ENCODE measurements at regions not wholly inside any gene's neighbourhood (a gene's known extent, or its start where the extent isn't known, plus 50 kb on each side); places are given as distances from the start of the nearest gene placed in this dataset.

- DNase-seq: no peak
Measured at GRCh38 chr2:102078773-102079172, 63.8 kb upstream of the IL1R1 start.

GRCh38 chr2:102080451-102081242 is 61.9 kb upstream of the IL1R1 start:
- no peak for DNase-seq

- DNase-seq: no peak
Measured at GRCh38 chr2:102081243-102081522, 61.4 kb upstream of the IL1R1 start.

GRCh38 chr2:102081606-102082005 is 60.9 kb upstream of the IL1R1 start:
- DNase-seq: no peak

GRCh38 chr2:102082571-102083392 is 59.8 kb upstream of the IL1R1 start:
- DNase-seq: peak; percentile 52 to 70

GRCh38 chr2:102083393-102083703 is 59.2 kb upstream of the IL1R1 start:
- DNase-seq: peak in 1 of 2 experiments; percentile 49

- DNase-seq: no peak
Measured at GRCh38 chr2:102084651-102085050, 57.9 kb upstream of the IL1R1 start.

- DNase-seq: no peak
Measured at GRCh38 chr2:102085238-102085637, 57.3 kb upstream of the IL1R1 start.

- no peak for DNase-seq
Measured at GRCh38 chr2:102086150-102086872, 56.2 kb upstream of the IL1R1 start.

GRCh38 chr2:102091121-102091520 is 51.4 kb upstream of the IL1R1 start:
- no peak for DNase-seq

GRCh38 chr2:102091908-102092307 is 50.6 kb upstream of the IL1R1 start:
- DNase-seq: no peak

- no peak for DNase-seq
Measured at GRCh38 chr2:102092535-102092934, 50.0 kb upstream of the IL1R1 start.

Data from activated CD4-positive, alpha-beta T cell treated with anti-CD3 and anti-CD28 coated beads, Interleukin-2, amount 50 U/mL, for 48 hours (primary cell).